WTC11 (cell line): ENCODE measurements at regions not wholly inside any gene's neighbourhood (a gene's known extent, or its start where the extent isn't known, plus 50 kb on each side); places are given as distances from the start of the nearest gene placed in this dataset.

Experiments used
- ETV6 ChIP-seq: sonication (generic); formaldehyde crosslinking; IDR thresholded peaks from 2 replicates; pipeline ENCODE4 v1.8.1; 2022; ENCODE audit warnings: mild to moderate bottlenecking, missing genetic modification reagents
- IRF2 ChIP-seq: sonication (generic); formaldehyde crosslinking; IDR thresholded peaks from 2 replicates; pipeline ENCODE4 v1.8.0; 2022; ENCODE audit warnings: low read depth, missing genetic modification reagents, borderline replicate concordance
- NR1H2 ChIP-seq: sonication (generic); formaldehyde crosslinking; IDR thresholded peaks from 2 replicates; pipeline ENCODE4 v1.9.0; 2021; ENCODE audit warnings: mild to moderate bottlenecking, moderate library complexity, missing genetic modification reagents
- TEAD4 ChIP-seq: sonication (generic); formaldehyde crosslinking; IDR thresholded peaks from 2 replicates; pipeline ENCODE4 v1.8.0; 2022; ENCODE audit warnings: mild to moderate bottlenecking, missing genetic modification reagents
- ZNF121 ChIP-seq: sonication (generic); formaldehyde crosslinking; IDR thresholded peaks from 2 replicates; pipeline ENCODE4 v1.8.0; 2023; ENCODE audit warnings: missing genetic modification reagents
- TF ChIP-seq, protein P1 (sequence below): fragments of 200-600 bp; IDR thresholded peaks from 2 replicates; pipeline ENCODE4 v1.8.0; 2022; ENCODE audit warnings: antibody characterized with exemption
- TF ChIP-seq, protein P2 (sequence below): sonication (generic); formaldehyde crosslinking; IDR thresholded peaks from 2 replicates; pipeline ENCODE4 v1.8.0; 2022; ENCODE audit warnings: mild to moderate bottlenecking, missing genetic modification reagents
- TF ChIP-seq, protein P3 (sequence below): fragments of 250-450 bp; sonication (Bioruptor Pico); IDR thresholded peaks from 2 replicates; pipeline ENCODE4 v1.9.0; 2021; ENCODE audit warnings: mild to moderate bottlenecking, borderline replicate concordance
- TF ChIP-seq, protein P4 (sequence below): sonication (generic); formaldehyde crosslinking; IDR thresholded peaks from 2 replicates; pipeline ENCODE4 v1.8.0; 2022; ENCODE audit warnings: mild to moderate bottlenecking, missing genetic modification reagents
- TF ChIP-seq, protein P5 (sequence below): sonication (generic); formaldehyde crosslinking; IDR thresholded peaks from 2 replicates; pipeline ENCODE4 v1.8.0; 2023; ENCODE audit warnings: missing genetic modification reagents, mild to moderate bottlenecking, borderline replicate concordance
- TF ChIP-seq, protein P6 (sequence below): sonication (generic); formaldehyde crosslinking; IDR thresholded peaks from 2 replicates; pipeline ENCODE4 v1.8.1; 2023; ENCODE audit warnings: mild to moderate bottlenecking, missing genetic modification reagents, moderate library complexity

DNA sequence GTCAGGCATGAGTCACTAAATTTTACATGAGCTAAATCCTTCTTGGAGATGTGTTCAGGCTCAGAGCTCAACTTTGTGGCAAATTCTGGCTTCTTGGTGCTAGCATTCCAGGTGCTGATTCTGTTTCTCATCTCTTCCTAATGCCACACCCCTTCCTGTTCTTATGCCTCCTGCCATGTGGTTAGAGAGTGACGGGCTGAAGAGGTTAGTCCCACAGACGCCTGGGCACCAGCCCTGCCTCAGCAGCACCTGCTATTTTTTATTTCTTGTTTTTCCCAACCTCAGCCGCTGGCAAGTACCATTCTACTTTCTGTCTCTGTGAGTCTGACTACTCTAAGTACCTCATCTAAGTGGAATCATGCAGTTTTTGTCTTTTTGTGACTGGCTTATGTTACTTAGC lies 329.5 kb downstream of the KCNRG start:
- TF ChIP-seq, protein P1, sequence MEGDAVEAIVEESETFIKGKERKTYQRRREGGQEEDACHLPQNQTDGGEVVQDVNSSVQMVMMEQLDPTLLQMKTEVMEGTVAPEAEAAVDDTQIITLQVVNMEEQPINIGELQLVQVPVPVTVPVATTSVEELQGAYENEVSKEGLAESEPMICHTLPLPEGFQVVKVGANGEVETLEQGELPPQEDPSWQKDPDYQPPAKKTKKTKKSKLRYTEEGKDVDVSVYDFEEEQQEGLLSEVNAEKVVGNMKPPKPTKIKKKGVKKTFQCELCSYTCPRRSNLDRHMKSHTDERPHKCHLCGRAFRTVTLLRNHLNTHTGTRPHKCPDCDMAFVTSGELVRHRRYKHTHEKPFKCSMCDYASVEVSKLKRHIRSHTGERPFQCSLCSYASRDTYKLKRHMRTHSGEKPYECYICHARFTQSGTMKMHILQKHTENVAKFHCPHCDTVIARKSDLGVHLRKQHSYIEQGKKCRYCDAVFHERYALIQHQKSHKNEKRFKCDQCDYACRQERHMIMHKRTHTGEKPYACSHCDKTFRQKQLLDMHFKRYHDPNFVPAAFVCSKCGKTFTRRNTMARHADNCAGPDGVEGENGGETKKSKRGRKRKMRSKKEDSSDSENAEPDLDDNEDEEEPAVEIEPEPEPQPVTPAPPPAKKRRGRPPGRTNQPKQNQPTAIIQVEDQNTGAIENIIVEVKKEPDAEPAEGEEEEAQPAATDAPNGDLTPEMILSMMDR: no peak
- TF ChIP-seq, protein P2, sequence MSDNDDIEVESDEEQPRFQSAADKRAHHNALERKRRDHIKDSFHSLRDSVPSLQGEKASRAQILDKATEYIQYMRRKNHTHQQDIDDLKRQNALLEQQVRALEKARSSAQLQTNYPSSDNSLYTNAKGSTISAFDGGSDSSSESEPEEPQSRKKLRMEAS (CRISPR knock-in tag): no peak
- TF ChIP-seq IRF2 (CRISPR knock-in tag) (no peak), ZNF121 (no peak), TEAD4 (CRISPR knock-in tag) (no peak), ETV6 (CRISPR knock-in tag) (no peak), NR1H2 (no peak)
- TF ChIP-seq, protein P3, sequence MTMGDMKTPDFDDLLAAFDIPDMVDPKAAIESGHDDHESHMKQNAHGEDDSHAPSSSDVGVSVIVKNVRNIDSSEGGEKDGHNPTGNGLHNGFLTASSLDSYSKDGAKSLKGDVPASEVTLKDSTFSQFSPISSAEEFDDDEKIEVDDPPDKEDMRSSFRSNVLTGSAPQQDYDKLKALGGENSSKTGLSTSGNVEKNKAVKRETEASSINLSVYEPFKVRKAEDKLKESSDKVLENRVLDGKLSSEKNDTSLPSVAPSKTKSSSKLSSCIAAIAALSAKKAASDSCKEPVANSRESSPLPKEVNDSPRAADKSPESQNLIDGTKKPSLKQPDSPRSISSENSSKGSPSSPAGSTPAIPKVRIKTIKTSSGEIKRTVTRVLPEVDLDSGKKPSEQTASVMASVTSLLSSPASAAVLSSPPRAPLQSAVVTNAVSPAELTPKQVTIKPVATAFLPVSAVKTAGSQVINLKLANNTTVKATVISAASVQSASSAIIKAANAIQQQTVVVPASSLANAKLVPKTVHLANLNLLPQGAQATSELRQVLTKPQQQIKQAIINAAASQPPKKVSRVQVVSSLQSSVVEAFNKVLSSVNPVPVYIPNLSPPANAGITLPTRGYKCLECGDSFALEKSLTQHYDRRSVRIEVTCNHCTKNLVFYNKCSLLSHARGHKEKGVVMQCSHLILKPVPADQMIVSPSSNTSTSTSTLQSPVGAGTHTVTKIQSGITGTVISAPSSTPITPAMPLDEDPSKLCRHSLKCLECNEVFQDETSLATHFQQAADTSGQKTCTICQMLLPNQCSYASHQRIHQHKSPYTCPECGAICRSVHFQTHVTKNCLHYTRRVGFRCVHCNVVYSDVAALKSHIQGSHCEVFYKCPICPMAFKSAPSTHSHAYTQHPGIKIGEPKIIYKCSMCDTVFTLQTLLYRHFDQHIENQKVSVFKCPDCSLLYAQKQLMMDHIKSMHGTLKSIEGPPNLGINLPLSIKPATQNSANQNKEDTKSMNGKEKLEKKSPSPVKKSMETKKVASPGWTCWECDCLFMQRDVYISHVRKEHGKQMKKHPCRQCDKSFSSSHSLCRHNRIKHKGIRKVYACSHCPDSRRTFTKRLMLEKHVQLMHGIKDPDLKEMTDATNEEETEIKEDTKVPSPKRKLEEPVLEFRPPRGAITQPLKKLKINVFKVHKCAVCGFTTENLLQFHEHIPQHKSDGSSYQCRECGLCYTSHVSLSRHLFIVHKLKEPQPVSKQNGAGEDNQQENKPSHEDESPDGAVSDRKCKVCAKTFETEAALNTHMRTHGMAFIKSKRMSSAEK (CRISPR knock-in tag): no peak
- TF ChIP-seq, protein P4, sequence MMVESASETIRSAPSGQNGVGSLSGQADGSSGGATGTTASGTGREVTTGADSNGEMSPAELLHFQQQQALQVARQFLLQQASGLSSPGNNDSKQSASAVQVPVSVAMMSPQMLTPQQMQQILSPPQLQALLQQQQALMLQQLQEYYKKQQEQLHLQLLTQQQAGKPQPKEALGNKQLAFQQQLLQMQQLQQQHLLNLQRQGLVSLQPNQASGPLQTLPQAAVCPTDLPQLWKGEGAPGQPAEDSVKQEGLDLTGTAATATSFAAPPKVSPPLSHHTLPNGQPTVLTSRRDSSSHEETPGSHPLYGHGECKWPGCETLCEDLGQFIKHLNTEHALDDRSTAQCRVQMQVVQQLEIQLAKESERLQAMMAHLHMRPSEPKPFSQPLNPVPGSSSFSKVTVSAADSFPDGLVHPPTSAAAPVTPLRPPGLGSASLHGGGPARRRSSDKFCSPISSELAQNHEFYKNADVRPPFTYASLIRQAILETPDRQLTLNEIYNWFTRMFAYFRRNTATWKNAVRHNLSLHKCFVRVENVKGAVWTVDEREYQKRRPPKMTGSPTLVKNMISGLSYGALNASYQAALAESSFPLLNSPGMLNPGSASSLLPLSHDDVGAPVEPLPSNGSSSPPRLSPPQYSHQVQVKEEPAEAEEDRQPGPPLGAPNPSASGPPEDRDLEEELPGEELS (CRISPR knock-in tag): no peak
- TF ChIP-seq, protein P5, sequence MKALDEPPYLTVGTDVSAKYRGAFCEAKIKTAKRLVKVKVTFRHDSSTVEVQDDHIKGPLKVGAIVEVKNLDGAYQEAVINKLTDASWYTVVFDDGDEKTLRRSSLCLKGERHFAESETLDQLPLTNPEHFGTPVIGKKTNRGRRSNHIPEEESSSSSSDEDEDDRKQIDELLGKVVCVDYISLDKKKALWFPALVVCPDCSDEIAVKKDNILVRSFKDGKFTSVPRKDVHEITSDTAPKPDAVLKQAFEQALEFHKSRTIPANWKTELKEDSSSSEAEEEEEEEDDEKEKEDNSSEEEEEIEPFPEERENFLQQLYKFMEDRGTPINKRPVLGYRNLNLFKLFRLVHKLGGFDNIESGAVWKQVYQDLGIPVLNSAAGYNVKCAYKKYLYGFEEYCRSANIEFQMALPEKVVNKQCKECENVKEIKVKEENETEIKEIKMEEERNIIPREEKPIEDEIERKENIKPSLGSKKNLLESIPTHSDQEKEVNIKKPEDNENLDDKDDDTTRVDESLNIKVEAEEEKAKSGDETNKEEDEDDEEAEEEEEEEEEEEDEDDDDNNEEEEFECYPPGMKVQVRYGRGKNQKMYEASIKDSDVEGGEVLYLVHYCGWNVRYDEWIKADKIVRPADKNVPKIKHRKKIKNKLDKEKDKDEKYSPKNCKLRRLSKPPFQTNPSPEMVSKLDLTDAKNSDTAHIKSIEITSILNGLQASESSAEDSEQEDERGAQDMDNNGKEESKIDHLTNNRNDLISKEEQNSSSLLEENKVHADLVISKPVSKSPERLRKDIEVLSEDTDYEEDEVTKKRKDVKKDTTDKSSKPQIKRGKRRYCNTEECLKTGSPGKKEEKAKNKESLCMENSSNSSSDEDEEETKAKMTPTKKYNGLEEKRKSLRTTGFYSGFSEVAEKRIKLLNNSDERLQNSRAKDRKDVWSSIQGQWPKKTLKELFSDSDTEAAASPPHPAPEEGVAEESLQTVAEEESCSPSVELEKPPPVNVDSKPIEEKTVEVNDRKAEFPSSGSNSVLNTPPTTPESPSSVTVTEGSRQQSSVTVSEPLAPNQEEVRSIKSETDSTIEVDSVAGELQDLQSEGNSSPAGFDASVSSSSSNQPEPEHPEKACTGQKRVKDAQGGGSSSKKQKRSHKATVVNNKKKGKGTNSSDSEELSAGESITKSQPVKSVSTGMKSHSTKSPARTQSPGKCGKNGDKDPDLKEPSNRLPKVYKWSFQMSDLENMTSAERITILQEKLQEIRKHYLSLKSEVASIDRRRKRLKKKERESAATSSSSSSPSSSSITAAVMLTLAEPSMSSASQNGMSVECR (CRISPR knock-in tag): no peak
- TF ChIP-seq, protein P6, sequence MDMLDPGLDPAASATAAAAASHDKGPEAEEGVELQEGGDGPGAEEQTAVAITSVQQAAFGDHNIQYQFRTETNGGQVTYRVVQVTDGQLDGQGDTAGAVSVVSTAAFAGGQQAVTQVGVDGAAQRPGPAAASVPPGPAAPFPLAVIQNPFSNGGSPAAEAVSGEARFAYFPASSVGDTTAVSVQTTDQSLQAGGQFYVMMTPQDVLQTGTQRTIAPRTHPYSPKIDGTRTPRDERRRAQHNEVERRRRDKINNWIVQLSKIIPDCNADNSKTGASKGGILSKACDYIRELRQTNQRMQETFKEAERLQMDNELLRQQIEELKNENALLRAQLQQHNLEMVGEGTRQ: no peak
